Panc1 (cell line): ENCODE measurements at regions not wholly inside any gene's neighbourhood (a gene's known extent, or its start where the extent isn't known, plus 50 kb on each side); places are given as distances from the start of the nearest gene placed in this dataset.

Experiments
- ATAC-seq: fragments of 200-7000 bp; cut with Tn5 transposase; 2 replicates; pipeline ENCODE4 v1.9.1; 2020; ENCODE audit warnings: mild to moderate bottlenecking, moderate library complexity
- BruUV-seq: library from RNA; stranded (reverse); fragments of 400-500 nt; replicated peaks from 2 replicates; lab custom pipeline; 2021; lab: Mats Ljungman, UMichigan
- CTCF ChIA-PET: fragments of 300-600 bp; sonication (Branson Sonifier 250); formaldehyde crosslinking; loops from one replicate; lab custom pipeline; 2022; ENCODE audit warnings: antibody characterized with exemption; lab: Charles Lee
- POLR2A ChIA-PET: fragments of 300-600 bp; sonication (Branson Sonifier 250); formaldehyde crosslinking; loops from one replicate; lab custom pipeline; 2022; ENCODE audit warnings: antibody characterized with exemption; lab: Charles Lee
- DNase-seq: peaks from one replicate; pipeline ENCODE4 v3.0.0-alpha.2; 2010; ENCODE audit warnings: low read depth, low spot score
- H3K27ac ChIP-seq: 2 replicates; pipeline ENCODE4 v1.5.1; 2011; ENCODE audit warnings: mild to moderate bottlenecking, low read length, inconsistent platforms
- H3K27me3 ChIP-seq: fragments of 200-500 bp; sonication (Bioruptor generic); 2 replicates; pipeline ENCODE4 v1.6.0; 2014; ENCODE audit warnings: low read length, inconsistent platforms; ENCODE audit not compliant: control insufficient read depth, insufficient read depth
- H3K36me3 ChIP-seq: fragments of 200-500 bp; sonication (Bioruptor generic); 2 replicates; pipeline ENCODE4 v1.5.1; 2014; ENCODE audit warnings: inconsistent platforms, mild to moderate bottlenecking, low read length, moderate library complexity; ENCODE audit not compliant: control insufficient read depth, insufficient read depth
- H3K4me1 ChIP-seq: 2 replicates; pipeline ENCODE4 v1.5.1; 2011; ENCODE audit warnings: inconsistent platforms, mild to moderate bottlenecking, low read length, moderate library complexity; ENCODE audit not compliant: control insufficient read depth, insufficient read depth
- H3K4me3 ChIP-seq, 2 experiments: 2 replicates each; pipeline ENCODE4 v1.5.1; 2011 to 2012; ENCODE audit warnings: low read depth in 2 of 2, low read length in 2 of 2, mild to moderate bottlenecking in 2 of 2, inconsistent platforms in 1 of 2, moderate library complexity in 1 of 2
- H3K9me3 ChIP-seq: fragments of 200-500 bp; sonication (Bioruptor generic); 2 replicates; pipeline ENCODE4 v1.5.1; 2014; ENCODE audit warnings: low read depth, mild to moderate bottlenecking, inconsistent platforms, low read length, moderate library complexity; ENCODE audit not compliant: control insufficient read depth, insufficient read depth
- POLR2AphosphoS5 ChIP-seq: IDR thresholded peaks from 2 replicates; pipeline ENCODE4 v1.6.1; 2012; ENCODE audit warnings: mild to moderate bottlenecking, low read depth, low read length, moderate library complexity
- SIN3A ChIP-seq: IDR thresholded peaks from 2 replicates; pipeline ENCODE4 v1.6.1; 2012; ENCODE audit warnings: low read depth, mild to moderate bottlenecking, low read length, moderate library complexity, borderline replicate concordance; ENCODE audit not compliant: insufficient read depth
- TCF7L2 ChIP-seq: IDR thresholded peaks from 2 replicates; pipeline ENCODE4 v1.6.1; 2011; ENCODE audit warnings: mild to moderate bottlenecking, low read depth, low read length, inconsistent platforms
- in situ Hi-C: cut with HindIII; loops from 2 replicates; pipeline ENCODE4 v1.10.0; 2016; ENCODE audit warnings: low sequenced_read_pairs, low pct_unique_long_range_greater_than_20kb
- intact Hi-C: fragments of 100-400 bp; cut with micrococcal nuclease; formaldehyde crosslinking; loops from one replicate; pipeline ENCODE4 v1.10.0; 2022; ENCODE audit not compliant: unreplicated experiment
- TF ChIP-seq, protein P1 (sequence below): fragments of 450-650 bp; IDR thresholded peaks from 2 replicates; pipeline ENCODE4 v1.5.1; 2017; ENCODE audit warnings: mild to moderate bottlenecking
- TF ChIP-seq, protein P2 (sequence below), 2 experiments: IDR thresholded peaks; 2 replicates each; pipeline ENCODE4 v1.6.1; 2011 to 2012; ENCODE audit warnings: low read depth in 2 of 2, control low read depth in 1 of 2, low read length in 1 of 2, mild to moderate bottlenecking in 1 of 2, moderate library complexity in 1 of 2; ENCODE audit not compliant: insufficient read depth in 1 of 2

DNA sequence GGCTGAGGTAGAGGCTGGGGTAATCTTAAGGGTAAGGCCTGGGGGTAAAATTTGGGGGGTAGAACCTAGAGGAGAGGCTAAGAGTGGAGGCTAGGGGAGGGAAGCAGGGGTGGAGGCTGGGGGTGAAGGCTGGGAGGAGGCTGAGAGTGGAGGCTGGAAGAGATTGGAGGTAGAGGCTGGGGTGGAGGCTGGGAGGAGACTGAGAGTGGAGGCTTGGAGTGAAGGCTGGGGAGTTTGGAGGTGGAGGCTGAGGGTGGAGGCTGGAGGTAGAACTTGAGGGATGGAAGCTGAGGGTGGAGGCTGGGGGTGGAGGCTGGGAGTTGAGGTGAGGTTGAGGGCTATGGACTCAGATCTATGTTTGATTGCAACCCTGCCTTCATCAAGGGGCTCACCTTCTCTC, 333.6 kb downstream of the C16orf95 start:
- intact Hi-C loops = no loop called here
- Histone ChIP-seq H3K4me1 (no peaks in the 10 kb centered on the region), H3K27me3 (no peaks in the 10 kb centered on the region), H3K36me3 (no peaks in the 10 kb centered on the region), H3K27ac (no peak overlapping the region), H3K9me3 (no peaks in the 10 kb centered on the region), H3K4me3 (no peak overlapping the region)
- CTCF ChIA-PET = no interaction called here
- no peak for ATAC-seq
- DNase-seq = no peak
- TF ChIP-seq SIN3A = no peak
- TF ChIP-seq POLR2AphosphoS5 = no peak
- TF ChIP-seq TCF7L2 = no peak
- TF ChIP-seq, protein P1, sequence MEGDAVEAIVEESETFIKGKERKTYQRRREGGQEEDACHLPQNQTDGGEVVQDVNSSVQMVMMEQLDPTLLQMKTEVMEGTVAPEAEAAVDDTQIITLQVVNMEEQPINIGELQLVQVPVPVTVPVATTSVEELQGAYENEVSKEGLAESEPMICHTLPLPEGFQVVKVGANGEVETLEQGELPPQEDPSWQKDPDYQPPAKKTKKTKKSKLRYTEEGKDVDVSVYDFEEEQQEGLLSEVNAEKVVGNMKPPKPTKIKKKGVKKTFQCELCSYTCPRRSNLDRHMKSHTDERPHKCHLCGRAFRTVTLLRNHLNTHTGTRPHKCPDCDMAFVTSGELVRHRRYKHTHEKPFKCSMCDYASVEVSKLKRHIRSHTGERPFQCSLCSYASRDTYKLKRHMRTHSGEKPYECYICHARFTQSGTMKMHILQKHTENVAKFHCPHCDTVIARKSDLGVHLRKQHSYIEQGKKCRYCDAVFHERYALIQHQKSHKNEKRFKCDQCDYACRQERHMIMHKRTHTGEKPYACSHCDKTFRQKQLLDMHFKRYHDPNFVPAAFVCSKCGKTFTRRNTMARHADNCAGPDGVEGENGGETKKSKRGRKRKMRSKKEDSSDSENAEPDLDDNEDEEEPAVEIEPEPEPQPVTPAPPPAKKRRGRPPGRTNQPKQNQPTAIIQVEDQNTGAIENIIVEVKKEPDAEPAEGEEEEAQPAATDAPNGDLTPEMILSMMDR = no peak
- TF ChIP-seq, protein P2, sequence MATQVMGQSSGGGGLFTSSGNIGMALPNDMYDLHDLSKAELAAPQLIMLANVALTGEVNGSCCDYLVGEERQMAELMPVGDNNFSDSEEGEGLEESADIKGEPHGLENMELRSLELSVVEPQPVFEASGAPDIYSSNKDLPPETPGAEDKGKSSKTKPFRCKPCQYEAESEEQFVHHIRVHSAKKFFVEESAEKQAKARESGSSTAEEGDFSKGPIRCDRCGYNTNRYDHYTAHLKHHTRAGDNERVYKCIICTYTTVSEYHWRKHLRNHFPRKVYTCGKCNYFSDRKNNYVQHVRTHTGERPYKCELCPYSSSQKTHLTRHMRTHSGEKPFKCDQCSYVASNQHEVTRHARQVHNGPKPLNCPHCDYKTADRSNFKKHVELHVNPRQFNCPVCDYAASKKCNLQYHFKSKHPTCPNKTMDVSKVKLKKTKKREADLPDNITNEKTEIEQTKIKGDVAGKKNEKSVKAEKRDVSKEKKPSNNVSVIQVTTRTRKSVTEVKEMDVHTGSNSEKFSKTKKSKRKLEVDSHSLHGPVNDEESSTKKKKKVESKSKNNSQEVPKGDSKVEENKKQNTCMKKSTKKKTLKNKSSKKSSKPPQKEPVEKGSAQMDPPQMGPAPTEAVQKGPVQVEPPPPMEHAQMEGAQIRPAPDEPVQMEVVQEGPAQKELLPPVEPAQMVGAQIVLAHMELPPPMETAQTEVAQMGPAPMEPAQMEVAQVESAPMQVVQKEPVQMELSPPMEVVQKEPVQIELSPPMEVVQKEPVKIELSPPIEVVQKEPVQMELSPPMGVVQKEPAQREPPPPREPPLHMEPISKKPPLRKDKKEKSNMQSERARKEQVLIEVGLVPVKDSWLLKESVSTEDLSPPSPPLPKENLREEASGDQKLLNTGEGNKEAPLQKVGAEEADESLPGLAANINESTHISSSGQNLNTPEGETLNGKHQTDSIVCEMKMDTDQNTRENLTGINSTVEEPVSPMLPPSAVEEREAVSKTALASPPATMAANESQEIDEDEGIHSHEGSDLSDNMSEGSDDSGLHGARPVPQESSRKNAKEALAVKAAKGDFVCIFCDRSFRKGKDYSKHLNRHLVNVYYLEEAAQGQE (IDR thresholded peaks at IDR 0.05; ENCODE audit: insufficient read depth in 1 of 2, low read depth in 2 of 2, low read length in 1 of 2) = no peak
- no TSS peak for BruUV-seq
- in situ Hi-C loops = no loop called here
- POLR2A ChIA-PET = interaction anchor here (0.7 kb wide), 1 partner anchor 186 kb away, joined by 13 read pairs; no protein-coding TSS in a partner anchor

DNA sequence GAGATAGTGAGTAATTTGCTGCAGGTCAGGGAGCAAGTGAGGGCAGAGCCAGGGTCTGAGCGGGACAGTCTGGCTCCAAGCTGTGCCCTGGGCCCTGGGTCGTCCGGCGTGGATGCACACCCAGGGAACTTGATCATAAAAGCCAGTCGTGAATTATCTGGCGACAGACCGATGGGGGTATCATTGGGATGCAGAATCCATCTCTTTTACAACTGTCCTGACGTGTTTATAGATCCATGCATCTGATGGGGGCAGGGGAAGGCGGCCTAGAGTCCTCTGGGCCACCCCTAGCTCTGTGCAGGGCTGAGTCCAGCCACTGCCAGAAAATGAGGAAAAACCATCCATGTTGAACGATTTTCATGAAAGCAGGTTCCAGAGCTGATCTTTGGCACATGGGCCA, 332.8 kb downstream of the C16orf95 start:
- Histone ChIP-seq H3K36me3 (no peaks in the 10 kb centered on the region), H3K27me3 (no peaks in the 10 kb centered on the region), H3K4me1 (no peaks in the 10 kb centered on the region), H3K27ac (no peak overlapping the region), H3K4me3 (no peak overlapping the region), H3K9me3 (no peaks in the 10 kb centered on the region)
- ChIA-PET POLR2A (no interaction called here), CTCF (no interaction called here)
- intact Hi-C loops (no loop called here), in situ Hi-C loops (no loop called here)
- no TSS peak for BruUV-seq
- DNase-seq (no peak), ATAC-seq (no peak)
- TF ChIP-seq, protein P2 (IDR thresholded peaks at IDR 0.05; ENCODE audit: insufficient read depth in 1 of 2, low read depth in 2 of 2, low read length in 1 of 2) = no peak
- TF ChIP-seq, protein P1 = no peak
